Cardiac fibroblast (primary cell): ENCODE measurements at regions not wholly inside any gene's neighbourhood (a gene's known extent, or its start where the extent isn't known, plus 50 kb on each side); places are given as distances from the start of the nearest gene placed in this dataset.

ENCODE experiments used
- DNase-seq, 2 donors: peaks; one replicate each; pipeline versions ENCODE4 v3.0.0 to v3.0.0-alpha.2; 2010; ENCODE audit warnings: low read depth in 2 of 2
- H3K4me3 ChIP-seq, 2 donors: replicated peaks in 1 of 2; 1 replicate in 1 of 2; 2 replicates in 1 of 2; pipeline ENCODE4 v1.5.1; 2011; ENCODE audit warnings: low read depth in 2 of 2, low read length in 2 of 2, mild to moderate bottlenecking in 2 of 2, moderate library complexity in 1 of 2
- TF ChIP-seq, protein P1 (sequence below): IDR thresholded peaks from one replicate; pipeline ENCODE4 v1.5.1; 2011; ENCODE audit warnings: low read depth, mild to moderate bottlenecking, low read length, inconsistent platforms

GRCh38 chr1:221488550-221488949, 253.3 kb downstream of the DUSP10 start:
- H3K4me3 ChIP-seq, result no peak overlapping the region
- DNase-seq, result no peak
- TF ChIP-seq, protein P1, sequence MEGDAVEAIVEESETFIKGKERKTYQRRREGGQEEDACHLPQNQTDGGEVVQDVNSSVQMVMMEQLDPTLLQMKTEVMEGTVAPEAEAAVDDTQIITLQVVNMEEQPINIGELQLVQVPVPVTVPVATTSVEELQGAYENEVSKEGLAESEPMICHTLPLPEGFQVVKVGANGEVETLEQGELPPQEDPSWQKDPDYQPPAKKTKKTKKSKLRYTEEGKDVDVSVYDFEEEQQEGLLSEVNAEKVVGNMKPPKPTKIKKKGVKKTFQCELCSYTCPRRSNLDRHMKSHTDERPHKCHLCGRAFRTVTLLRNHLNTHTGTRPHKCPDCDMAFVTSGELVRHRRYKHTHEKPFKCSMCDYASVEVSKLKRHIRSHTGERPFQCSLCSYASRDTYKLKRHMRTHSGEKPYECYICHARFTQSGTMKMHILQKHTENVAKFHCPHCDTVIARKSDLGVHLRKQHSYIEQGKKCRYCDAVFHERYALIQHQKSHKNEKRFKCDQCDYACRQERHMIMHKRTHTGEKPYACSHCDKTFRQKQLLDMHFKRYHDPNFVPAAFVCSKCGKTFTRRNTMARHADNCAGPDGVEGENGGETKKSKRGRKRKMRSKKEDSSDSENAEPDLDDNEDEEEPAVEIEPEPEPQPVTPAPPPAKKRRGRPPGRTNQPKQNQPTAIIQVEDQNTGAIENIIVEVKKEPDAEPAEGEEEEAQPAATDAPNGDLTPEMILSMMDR, result no peak

GRCh38 chr1:221494670-221495069, 247.2 kb downstream of the DUSP10 start:
- no peak overlapping the region for H3K4me3 ChIP-seq
- peak; percentile 53 to 58 for DNase-seq
- TF ChIP-seq, protein P1, result no peak

DNA sequence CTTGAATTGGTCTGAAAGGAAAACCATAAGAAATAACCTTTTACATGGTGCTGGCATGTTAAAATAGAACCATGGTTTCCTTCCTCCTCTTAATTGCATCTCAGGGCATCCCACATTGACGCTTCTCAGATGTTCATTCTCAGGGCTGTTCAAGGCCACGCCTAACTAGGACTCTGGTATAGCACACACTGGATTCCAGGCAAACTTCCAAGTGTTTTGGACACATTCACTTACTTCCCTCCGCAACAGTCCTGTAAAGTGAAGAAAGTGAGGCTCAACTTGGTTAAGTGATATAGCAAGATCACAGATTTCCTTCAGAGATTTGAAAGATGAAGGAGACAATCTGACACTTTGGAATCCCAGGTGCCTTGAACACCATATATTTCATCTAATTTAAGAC, 244.8 kb downstream of the DUSP10 start:
- H3K4me3 ChIP-seq, result no peak overlapping the region
- TF ChIP-seq, protein P1, result no peak
- DNase-seq, result peak; percentile 18 to 68

- no peak overlapping the region for H3K4me3 ChIP-seq
- TF ChIP-seq, protein P1, result no peak
- no peak for DNase-seq
Measured at GRCh38 chr1:221503268-221503667, 238.6 kb downstream of the DUSP10 start.

DNA sequence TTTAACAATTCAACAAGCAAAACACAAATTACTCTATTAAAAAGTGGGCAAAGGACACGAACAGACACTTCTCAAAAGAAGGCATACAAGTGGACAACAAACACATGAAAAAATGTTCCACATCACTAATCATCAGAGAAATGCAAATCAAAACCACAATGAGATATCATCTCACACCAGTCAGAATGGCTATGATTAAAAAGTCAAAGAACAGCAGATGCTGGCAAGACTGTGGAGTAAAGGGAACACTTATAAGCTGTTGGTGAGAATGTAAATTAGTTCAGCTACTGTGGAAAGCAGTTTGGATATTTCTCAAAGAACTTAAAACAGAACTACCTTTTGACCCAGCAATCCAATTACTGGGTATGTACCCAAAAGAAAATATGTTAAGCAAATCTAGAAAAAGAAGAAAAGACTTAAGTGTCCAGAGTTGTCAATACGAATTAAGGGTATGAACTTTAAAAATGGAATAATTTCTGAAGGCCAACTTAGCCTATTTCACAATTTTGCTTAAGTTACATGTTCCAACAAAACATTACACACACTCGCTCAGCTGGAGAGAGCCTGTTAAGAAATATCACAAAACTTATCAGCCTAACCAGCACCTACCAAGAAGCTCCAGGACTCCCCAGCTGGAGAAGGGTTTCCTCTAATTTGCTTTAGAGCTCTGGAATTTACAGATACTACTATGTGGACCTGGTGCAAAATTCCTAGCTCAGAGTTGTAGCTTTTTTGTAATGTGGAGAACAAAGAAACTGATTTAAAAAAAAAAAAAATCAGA, 232.1 kb downstream of the DUSP10 start:
- no peak overlapping the region for H3K4me3 ChIP-seq
- TF ChIP-seq, protein P1, result no peak
- DNase-seq, result peak in 1 of 2 donors; percentile 44

DNA sequence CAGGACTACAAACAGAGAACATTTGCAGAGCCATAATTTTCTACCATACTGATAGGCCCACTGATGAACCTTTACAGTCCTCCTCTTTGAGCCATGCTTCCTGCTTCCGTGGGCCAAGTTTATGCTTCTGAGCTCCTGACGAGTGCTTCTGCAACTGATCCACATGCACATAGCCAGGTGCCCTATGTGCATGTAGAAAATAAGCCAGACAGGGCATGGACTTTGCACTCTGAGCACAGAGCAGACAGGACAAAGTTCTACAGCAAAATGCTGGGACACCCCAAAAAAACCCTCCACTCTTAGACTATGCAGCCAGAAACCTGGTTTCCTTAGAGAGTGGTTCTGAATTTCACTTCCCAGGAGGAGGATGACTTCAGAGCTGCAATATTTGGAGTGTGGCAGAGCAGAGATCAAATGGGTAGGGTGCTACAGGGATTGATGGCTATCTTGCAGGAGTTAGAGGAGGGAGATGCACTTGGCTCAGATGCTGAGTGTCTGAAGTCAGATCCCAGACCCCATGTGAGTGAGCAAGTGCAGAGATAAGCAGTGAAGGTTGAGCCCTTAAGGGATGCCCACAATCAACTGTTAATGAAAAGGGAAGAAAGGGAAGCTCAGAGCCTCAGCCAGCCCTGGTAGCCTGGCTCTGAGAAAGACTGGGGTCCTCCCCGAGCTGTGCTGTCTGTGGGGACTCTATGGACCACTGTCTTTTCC, 230.9 kb downstream of the DUSP10 start:
- DNase-seq, result no peak
- H3K4me3 ChIP-seq, result no peak overlapping the region
- TF ChIP-seq, protein P1, result no peak
